ENCODE measurements at regions not wholly inside any gene's neighbourhood (a gene's known extent, or its start where the extent isn't known, plus 50 kb on each side); places are given as distances from the start of the nearest gene placed in this dataset.

- no peak for DNase-seq (ENCODE audit: low read depth in 3 of 3)
Measured at GRCh38 chr5:39478863-39479262, 54.1 kb upstream of the DAB2 start.

GRCh38 chr5:39476843-39477220, 52.1 kb upstream of the DAB2 start:
- DNase-seq (ENCODE audit: low read depth in 3 of 3): no peak

GRCh38 chr5:39475881-39476842, 51.4 kb upstream of the DAB2 start:
- no peak for DNase-seq (ENCODE audit: low read depth in 3 of 3)

GRCh38 chr5:39475159-39475571, 50.4 kb upstream of the DAB2 start:
- no peak for DNase-seq (ENCODE audit: low read depth in 3 of 3)

Measured in stimulated activated CD4-positive, alpha-beta T cell treated with anti-CD3 and anti-CD28 coated beads, TNF-alpha, amount 100 ng/mL, for 24 hours (primary cell).